Neural cell (in vitro differentiated cells): ENCODE measurements at regions not wholly inside any gene's neighbourhood (a gene's known extent, or its start where the extent isn't known, plus 50 kb on each side); places are given as distances from the start of the nearest gene placed in this dataset.

Experiments used
- CTCF ChIP-seq: fragments of 450-650 bp; IDR thresholded peaks from 2 replicates; pipeline ENCODE4 v1.5.1; 2014; ENCODE audit warnings: antibody characterized with exemption, mild to moderate bottlenecking, moderate library complexity; ENCODE audit not compliant: poor library complexity, severe bottlenecking
- EP300 ChIP-seq: fragments of 450-650 bp; conservative IDR thresholded peaks from 2 replicates; pipeline ENCODE4 v1.6.1; 2014; ENCODE audit warnings: antibody characterized with exemption, mild to moderate bottlenecking, moderate library complexity; ENCODE audit not compliant: poor library complexity, severe bottlenecking
- EZH2 ChIP-seq: fragments of 200-600, 300-800 bp; shearing (Covaris generic), sonication (generic); IDR thresholded peaks from 2 replicates; pipeline ENCODE4 v1.6.1; 2014; ENCODE audit warnings: antibody characterized with exemption, low read length, borderline replicate concordance, mild to moderate bottlenecking; ENCODE audit not compliant: insufficient read depth, poor library complexity, severe bottlenecking
- POLR2AphosphoS5 ChIP-seq: IDR thresholded peaks from 2 replicates; pipeline ENCODE4 v1.6.1; 2012
- RAD21 ChIP-seq: fragments of 450-650 bp; conservative IDR thresholded peaks from 2 replicates; pipeline ENCODE4 v1.6.1; 2014; ENCODE audit warnings: antibody characterized with exemption, mild to moderate bottlenecking, moderate library complexity

- TF ChIP-seq EP300 (no peak), CTCF (no peak), EZH2 (no peak), RAD21 (no peak), POLR2AphosphoS5 (no peak)
Observed at GRCh38 chr18:1014509-1014908, 109.8 kb downstream of the ADCYAP1 start.
